NCI-H1048 (cell line): ENCODE measurements at regions not wholly inside any gene's neighbourhood (a gene's known extent, or its start where the extent isn't known, plus 50 kb on each side); places are given as distances from the start of the nearest gene placed in this dataset.

Source experiments
- DNase-seq: peaks from one replicate; lab custom pipeline; 2025; lab: John Stamatoyannopoulos, UW

GRCh38 chr7:131898418-131898817, 342.0 kb upstream of the PODXL start:
- no peak for DNase-seq

GRCh38 chr7:131897790-131898165, 341.4 kb upstream of the PODXL start:
- no peak for DNase-seq

GRCh38 chr7:131897016-131897789, 340.8 kb upstream of the PODXL start:
- no peak for DNase-seq

- no peak for DNase-seq
Observed at GRCh38 chr7:131896165-131896863, 339.9 kb upstream of the PODXL start.

GRCh38 chr7:131895541-131896164, 339.2 kb upstream of the PODXL start:
- DNase-seq, result no peak

- DNase-seq, result no peak
Observed at GRCh38 chr7:131893631-131894340, 337.4 kb upstream of the PODXL start.

- no peak for DNase-seq
Observed at GRCh38 chr7:131890176-131890575, 333.7 kb upstream of the PODXL start.

- no peak for DNase-seq
Observed at GRCh38 chr7:131889572-131890150, 333.2 kb upstream of the PODXL start.

- no peak for DNase-seq
Observed at GRCh38 chr7:131883769-131884168, 327.3 kb upstream of the PODXL start.

- DNase-seq, result no peak
Observed at GRCh38 chr7:131883196-131883595, 326.8 kb upstream of the PODXL start.

- DNase-seq, result no peak
Observed at GRCh38 chr7:131882321-131882720, 325.9 kb upstream of the PODXL start.

- DNase-seq, result no peak
Observed at GRCh38 chr7:131880078-131880477, 323.6 kb upstream of the PODXL start.

GRCh38 chr7:131879424-131879823, 323.0 kb upstream of the PODXL start:
- DNase-seq, result no peak

- no peak for DNase-seq
Observed at GRCh38 chr7:131878777-131879176, 322.3 kb upstream of the PODXL start.

- DNase-seq, result no peak
Observed at GRCh38 chr7:131873581-131873980, 317.2 kb upstream of the PODXL start.

GRCh38 chr7:131869986-131870385, 313.6 kb upstream of the PODXL start:
- no peak for DNase-seq

GRCh38 chr7:131869169-131869844, 312.9 kb upstream of the PODXL start:
- no peak for DNase-seq

- no peak for DNase-seq
Observed at GRCh38 chr7:131867461-131867860, 311.0 kb upstream of the PODXL start.

- no peak for DNase-seq
Observed at GRCh38 chr7:131865911-131866310, 309.5 kb upstream of the PODXL start.

- no peak for DNase-seq
Observed at GRCh38 chr7:131861620-131862346, 305.4 kb upstream of the PODXL start.
